HG02852 (cell line): ENCODE measurements at regions not wholly inside any gene's neighbourhood (a gene's known extent, or its start where the extent isn't known, plus 50 kb on each side); places are given as distances from the start of the nearest gene placed in this dataset.
"Not testable (repeated sequence)": the region's sequence is repeated elsewhere in the genome, so short reads cannot be mapped to it uniquely, and the experiment has no call there.

Experiments used
- ATAC-seq: cut with Tn5 transposase; IDR thresholded peaks from one replicate; pipeline ENCODE4 v1.9.1; 2021; ENCODE audit warnings: mild to moderate bottlenecking, moderate library complexity; ENCODE audit not compliant: unreplicated experiment

DNA sequence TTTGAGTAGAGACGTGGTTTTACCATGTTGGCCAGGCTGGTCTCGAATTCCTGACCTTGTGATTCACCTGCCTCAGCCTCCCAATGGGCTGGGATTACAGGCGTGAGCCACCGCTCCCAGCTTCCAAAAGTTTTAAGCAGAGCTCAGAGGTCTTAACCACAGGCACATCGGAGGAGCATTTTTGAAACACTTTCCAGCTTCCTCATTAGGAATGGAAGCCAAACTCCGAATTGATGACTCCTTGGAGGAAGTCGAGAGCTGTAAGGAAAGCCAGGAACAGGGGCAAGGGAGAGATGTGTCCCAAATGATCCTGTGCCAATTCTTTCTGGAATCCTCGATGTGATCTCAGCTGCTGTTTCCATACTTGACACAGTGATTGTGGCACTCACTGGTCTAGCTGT is 56.2 kb upstream of the CCZ1B start:
- ATAC-seq: not testable (repeated sequence)

DNA sequence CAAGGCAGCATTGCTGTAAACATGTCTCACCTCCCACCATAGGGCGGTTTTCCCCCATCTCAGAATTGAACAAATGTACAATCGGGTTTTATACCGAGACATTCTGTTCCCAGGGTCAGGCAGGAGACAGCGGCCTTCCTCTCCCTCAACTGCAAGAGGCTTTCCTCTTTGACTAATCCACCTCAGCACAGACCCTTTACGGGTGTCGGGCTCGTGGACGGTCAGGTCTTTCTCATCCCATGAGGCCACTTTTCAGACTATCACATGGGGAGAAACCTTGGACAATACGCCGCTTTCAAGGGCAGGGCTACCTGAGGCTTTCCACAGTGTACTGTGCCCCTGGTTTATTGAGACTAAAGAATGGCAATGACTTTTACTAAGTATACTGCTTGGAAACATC is 57.7 kb upstream of the CCZ1B start:
- ATAC-seq: not testable (repeated sequence)

DNA sequence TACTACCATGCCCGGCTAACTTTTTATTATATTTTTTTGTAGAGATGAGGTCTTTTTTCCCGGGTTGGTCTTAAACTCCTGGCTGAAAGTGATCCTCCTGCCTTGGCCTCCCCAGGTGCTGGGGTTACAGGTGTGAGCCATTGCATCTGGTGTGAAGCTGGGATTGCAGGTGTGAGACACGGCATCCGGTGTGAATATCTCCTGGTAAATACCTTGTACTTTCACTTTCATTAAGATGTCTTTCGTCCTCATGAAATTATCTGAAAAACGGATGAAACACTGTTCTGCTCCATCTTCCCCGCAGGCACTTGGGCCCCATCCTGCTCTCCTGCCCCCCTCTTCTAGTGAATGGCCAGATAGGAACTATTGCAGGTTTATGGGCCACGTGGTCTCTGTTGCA is 60.1 kb upstream of the CCZ1B start:
- ATAC-seq: no peak

DNA sequence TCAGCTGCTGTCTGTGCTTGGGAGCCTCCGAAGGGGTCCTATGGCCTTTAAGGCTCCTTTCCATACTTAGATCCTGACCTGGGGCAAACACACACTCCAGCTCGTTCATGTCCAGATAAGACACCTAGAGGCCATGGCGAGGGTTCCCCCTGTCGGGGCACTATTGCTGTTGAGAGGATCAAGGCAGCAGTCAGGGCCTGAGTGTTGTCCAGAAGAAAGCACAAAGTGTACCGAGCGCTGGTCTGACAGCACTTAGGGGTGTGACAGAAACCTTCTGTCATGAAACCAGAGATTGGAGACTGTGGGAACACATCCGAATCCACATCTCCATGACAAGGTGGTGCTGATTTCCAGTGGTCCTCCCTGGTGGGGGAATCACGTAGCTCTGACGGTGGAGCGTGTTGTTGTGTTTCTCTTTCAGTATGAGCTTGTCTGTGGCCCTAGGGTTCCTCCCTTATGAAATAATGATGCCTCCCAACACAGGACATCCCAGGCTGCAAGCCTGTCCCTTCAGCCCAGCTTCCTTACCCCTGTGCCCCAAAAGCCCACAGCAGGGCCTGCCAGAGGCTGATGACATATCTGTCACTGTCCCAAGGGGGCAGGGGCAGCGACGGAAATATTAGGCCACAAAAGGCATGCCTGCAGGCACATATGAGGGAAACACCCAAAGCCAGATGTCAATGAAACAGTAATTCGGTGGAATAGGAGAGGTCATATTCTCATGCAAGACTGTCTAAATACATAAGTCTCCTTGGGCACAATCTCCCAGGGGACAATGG is 62.4 kb upstream of the CCZ1B start:
- not testable (repeated sequence) for ATAC-seq

DNA sequence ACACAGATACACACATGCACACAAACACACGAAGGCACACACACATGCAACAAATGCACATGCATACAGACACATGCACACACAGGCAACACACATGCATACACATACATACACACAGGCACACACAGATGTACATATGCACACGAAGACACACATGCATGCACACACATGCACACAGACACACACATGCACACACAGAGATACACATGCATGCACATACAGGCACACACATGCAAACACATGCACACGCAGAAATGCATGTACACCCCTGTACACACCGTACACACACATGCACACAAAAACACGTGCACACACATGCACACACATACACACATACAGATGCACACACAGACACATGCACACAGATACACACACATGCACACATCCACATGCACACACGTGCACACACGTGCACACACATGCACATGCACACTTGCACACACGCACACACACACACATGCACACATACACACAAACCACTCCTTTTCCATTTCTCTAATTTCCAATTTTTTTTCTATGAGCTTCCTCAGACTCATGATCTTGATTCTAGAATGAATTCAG is 63.3 kb upstream of the CCZ1B start:
- no peak for ATAC-seq

DNA sequence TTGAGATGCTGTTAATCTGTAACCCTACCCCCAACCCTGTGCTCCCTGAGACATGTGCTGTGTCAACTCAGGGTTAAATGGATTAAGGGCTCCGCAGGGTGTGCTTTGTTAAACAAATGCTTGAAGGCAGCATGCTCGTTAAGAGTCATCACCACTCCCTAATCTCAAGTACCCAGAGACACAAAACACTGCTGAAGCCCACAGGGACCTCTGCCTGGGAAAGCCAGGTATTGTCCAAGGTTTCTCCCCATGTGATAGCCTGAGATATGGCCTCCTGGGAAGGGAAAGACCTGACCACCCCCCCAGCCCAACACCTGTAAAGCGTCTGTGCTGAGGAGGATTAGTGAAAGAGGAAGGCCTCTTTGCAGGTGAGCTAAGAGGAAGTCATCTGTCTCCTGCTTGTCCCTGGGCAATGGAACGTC is 76.0 kb upstream of the CCZ1B start:
- not testable (repeated sequence) for ATAC-seq

DNA sequence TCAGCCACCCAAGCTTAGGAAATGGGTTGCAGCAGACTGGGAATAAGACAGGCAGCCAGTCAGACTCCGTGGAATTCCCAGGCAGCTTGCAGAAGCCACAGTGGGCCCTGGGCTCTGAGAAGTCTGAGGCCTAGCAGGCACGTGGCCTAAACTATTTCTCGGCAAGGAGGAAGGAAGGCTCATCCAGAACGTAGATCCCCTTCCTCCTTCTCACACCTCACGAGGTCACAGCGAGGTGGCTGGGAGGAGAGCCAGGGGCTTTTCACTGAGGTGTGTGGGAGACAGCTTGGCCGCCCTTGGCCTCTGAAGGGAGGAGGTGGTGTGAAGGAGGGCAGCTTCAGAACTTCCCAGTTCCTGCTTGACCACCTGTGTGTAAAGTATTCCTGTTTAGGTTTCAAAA is 77.2 kb upstream of the CCZ1B start:
- ATAC-seq: not testable (repeated sequence)

DNA sequence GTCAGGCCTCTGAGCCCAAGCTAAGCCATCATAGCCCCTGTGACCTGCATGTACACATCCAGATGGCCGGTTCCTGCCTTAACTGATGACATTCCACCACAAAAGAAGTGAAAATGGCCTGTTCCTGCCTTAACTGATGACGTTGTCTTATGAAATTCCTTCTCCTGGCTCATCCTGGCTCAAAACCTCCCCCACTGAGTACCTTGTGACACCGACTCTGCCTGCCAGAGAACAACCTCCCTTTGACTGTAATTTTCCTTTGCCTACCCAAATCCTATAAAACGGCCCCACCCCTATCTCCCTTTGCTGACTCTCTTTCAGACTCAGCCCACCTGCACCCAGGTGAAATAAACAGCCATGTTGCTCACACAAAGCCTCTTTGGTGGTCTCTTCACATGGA is 77.7 kb upstream of the CCZ1B start:
- ATAC-seq: not testable (repeated sequence)

DNA sequence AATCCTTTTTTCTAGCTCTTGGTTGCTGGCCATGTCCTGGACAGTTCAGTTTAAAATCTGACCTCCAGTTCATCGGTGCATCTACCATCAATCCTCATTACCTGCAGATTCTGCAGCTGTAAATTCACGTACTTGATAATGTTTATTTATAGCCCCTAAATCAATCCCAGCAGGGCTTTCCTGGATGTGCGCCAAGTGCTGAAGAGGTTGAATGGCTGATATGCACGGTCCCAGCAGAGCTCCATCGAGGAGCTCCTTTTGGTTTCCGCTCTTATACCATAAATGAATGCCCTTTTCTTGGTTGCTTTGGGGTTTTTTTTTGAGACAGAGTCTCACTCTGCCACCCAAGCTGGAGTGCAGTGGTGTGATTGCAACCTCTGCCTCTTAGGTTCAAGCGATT is 91.2 kb upstream of the CCZ1B start:
- no peak for ATAC-seq

DNA sequence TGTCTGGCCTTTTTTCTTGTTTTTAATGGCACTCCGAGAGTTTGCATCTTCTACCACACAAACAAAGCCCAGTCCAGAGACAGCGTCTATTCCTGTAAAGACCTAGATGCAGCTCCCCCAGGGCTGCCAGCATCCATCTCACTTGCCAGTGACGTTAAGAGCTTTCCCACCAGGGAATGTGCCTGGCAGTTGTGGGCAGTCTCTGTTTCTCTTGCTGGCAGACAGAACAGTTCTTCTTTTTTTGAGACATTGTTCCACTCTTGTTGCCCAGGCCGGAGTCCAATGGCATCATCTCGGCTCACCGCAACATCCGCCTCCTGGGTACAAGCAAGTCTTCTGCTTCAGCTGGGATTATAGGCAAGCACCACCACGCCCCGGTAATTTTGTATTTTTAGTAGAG is 93.1 kb upstream of the CCZ1B start:
- ATAC-seq: not testable (repeated sequence)

DNA sequence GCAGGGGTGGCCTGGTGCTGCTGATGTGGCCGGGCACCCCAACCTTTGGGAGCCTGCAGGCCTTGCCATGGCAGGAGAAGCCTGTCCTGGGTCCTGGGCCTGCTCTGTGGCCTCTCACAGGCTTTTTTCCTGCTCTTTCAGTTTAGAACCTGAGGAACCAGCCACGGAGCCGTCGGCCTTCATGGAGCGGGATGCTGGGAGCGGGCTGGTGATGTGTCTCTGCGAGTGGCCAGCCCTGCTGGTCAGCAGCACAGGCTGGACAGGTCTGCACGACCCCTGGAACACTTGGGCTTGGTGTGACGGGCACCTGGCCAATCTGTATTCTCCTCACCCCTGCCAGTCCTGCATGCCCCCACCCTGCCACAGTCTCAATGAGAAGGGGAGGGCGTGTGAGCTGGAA is 98.4 kb upstream of the CCZ1B start:
- ATAC-seq: not testable (repeated sequence)

DNA sequence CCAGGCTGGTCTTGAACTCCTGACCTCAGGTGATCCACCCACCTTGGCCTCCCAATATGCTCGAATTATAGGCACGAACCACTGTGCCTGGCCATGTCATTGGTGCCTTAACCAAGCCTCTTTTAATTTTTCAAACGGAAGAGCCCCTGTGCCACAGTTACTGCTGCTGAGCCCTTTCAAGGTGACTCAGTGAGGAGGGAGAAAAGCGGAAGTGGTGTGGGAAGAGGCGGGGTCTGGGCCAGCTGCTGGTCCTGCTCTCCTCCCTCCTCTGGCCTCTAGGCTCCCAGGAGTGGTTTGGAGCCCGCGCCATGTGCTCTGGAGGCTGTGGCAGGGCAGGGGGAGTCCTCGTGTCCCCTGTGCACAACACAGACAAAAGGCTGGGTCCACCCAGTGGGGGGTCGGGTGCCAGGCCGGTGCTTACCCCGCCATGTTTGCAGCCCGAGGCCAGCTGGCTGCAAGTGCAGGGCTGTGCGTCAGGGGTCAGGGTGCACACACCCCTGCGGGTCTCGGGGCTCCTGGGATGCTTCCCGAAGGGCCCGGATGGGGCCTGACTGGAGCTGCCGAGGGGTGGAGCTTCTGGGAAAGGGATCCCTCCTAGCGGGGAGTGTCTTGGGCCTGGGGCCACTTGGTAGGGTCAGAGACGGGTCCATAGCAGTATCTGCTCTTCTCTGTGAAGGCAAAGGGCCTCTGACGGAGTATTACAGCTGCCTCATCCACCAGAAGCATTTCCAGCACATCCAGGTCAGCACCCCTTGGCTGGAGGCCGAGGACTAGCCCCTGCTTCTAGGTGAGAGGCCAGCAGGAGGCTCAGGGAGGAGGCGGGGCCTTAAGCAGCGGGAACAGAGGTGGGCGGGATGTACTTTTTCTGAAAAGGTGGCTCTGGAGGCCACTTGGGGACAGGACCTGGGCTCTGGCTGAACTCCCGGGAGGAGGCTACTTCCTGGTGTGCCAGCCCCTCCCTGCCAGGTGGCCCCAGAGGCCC is 100.4 kb upstream of the CCZ1B start:
- ATAC-seq: not testable (repeated sequence)

DNA sequence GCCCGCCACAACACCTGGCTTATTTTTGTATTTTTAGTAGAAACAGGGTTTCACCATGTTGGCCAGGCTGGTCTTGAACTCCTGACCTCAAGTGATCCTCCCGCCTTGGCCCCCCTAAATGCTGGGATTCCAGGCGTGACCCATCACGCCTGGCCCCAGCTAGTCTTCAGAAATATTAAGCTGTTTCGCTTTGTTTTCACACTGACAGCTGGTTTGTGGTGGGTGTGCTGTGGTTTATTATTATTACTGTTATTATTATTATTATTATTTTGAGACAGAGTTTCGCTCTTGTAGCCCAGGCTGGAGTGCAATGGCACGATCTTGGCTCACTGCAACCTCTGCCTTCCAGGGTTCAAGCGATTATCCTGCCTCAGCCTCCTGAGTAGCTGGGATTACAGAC is 101.6 kb upstream of the CCZ1B start:
- not testable (repeated sequence) for ATAC-seq

DNA sequence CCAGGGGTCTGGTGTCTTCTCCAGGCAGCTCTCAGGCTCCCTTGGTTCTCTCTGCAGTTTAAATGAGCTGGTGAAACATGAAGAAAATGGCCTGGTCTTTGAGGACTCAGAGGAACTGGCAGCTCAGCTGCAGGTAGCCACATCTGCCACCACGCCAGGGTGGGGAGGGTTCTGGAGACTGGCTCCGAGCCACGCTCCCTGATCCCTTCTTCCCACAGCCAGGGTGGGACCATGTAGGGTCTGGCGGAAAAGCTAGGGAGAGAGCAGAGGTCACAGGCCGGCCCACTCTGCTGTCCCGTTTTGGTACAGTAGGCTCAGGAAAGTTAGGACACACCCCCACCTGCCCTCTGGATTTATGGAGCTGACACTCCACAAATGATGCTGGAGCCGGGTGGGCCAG is 103.5 kb upstream of the CCZ1B start:
- not testable (repeated sequence) for ATAC-seq

DNA sequence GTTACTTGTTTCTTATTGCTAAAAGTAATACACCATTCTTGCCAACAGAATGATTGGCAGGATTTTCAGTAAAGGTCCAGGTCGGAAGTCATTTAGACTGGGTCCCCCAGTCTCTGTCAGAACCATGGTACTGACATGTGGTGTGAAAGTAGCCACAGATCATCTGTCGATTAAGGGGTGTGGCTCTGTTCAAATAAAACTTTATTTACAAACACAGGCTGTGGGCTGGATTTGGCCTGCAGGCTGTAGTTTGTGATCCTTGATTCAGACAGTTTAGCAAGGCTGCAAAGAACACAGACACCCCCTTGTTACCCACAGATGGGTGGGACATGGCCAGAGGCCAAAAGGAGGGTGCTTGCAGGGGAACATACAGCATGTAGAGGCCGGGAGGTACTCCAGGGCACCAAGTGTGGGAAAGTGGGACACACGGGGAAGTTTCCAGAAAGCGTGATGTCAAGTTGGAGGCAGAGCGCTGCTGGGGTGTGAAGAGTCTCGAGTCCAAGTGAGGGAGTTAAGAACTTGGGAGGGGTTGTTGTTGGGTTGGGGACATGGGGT is 104.1 kb upstream of the CCZ1B start:
- not testable (repeated sequence) for ATAC-seq

DNA sequence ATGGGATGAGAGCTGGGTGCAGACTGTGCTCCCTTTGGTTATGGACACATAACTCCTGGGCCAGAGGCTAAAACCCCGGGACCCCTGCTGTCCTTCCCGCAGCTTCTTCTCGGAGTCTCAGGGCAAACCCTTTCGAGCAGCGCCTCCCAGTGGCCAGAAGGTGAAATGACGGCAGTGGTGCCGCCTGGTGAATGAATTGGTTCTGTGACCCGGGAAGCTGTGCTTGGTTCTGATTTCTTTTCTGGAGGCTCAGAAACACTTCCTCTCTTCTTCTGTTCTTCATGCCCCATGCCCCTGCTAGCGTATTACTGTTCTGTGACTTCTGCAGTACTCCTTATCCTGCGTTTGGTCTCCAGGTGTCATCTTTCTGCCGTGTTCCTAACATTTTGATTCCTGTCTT is 104.7 kb upstream of the CCZ1B start:
- not testable (repeated sequence) for ATAC-seq

DNA sequence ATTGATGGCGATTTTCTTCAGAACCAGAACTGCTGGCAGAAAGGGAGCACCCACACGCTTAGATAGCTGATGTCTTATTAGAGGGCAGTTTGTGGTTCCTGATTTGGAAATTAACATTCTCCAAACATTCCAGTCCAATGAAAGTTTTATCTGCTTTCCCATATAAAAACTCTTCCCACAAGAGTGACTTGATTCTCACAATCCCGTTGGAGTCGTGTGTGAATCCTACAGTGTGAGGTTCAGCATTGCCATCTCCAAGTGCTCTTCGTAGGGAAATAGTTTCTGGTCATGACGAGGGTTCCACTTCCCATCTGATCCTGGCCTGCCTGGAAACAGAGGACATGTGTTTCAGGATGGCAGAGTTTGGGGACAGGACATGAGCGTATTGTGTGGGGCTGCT is 105.4 kb upstream of the CCZ1B start:
- ATAC-seq: not testable (repeated sequence)

DNA sequence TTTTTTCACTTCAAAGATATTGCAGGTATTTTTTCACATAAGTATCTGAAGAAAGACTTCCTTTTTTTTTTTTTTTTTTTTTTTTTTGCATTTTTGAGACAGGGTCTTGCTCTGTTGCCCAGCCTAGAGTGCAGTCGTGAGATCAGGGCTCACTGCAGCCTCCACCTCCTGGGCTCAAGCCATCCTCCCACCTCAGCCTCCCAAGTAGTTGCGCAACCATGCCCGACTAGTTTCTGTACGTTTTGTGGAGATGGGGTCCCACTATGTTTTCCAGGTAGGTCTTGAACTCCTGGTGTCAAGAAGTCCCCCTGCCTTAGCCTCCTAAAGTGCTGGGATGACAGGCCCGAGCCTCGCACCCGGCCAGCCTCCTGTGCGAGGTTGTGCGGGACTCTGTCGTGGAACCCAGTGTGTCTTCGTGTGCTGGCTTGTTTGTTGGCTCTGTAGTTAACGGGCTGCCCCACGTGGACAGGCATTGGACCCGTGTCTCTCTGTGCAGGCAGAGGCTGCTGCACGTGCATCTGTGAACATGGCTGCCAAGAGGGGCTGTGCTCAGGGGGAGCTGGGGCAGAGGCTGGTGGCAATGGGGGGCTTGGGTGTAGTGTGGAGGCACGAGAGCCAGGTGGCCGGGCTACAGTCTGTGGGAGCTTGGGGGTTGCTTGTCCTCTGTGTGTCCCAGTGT is 108.0 kb upstream of the CCZ1B start:
- not testable (repeated sequence) for ATAC-seq

DNA sequence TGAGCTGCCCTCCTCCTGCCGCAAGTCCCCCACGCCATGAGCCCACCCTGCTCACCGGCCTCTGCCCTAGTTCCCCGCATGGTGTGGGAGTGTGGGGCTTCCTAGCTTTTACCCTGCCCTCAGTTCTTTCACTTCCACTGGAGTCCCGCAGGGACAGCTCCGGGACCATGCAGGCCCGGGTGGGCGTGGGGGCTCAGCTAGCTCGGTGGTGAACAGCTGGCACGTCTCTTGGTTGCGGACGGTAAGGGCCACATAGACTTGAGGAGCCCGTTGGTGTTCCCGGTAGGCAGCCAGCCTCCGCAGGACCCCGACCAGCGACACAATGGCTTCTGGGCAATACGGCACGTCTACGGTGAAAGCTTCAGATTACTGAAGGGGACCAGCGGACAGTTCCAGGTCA is 108.9 kb upstream of the CCZ1B start:
- no peak for ATAC-seq

DNA sequence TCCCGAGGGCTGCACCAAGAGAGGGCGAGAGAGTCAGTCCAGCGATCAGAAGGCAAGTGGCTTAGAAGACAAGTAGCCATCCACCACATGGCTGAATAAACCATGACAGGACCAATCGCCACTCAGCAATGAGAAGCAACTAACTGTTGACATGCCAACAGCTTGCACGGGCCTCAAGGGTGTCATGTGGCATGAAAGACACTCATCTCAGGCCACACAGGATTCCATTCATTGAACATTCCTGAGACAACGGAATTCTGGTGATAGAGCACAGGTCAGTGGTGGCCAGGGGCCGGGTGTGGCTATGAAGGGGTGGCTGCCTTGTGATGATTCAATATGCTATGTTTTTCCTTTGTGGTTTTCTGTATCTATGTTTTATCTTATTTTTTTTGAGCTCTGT is 110.6 kb upstream of the CCZ1B start:
- not testable (repeated sequence) for ATAC-seq

DNA sequence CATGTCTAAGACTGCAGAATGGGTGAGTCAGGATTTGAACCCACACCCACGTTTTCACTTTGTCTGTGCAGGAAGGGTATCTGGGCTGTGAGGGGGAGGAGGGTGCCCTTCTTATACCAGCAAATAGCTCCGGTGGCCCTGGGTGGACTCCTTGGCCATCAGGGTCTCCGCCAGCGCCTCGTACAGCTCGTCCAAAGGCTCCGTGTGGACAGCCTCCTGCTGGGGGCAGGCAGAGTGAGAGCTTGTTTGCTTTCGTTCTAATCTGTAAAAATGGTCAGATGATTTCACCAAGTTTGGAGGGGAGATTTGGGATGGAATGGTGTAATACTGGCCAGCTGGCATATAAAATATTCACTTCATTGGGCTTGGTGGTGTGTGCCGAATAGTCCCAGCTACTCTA is 111.7 kb upstream of the CCZ1B start:
- not testable (repeated sequence) for ATAC-seq
